GM23338 (cell line): ENCODE measurements at regions not wholly inside any gene's neighbourhood (a gene's known extent, or its start where the extent isn't known, plus 50 kb on each side); places are given as distances from the start of the nearest gene placed in this dataset.

Source experiments
- EZH2phosphoT487 ChIP-seq: fragments of 200-600 bp; sonication (generic); IDR thresholded peaks from one replicate; pipeline ENCODE4 v1.8.1; 2018; ENCODE audit warnings: antibody characterized with exemption; ENCODE audit not compliant: unreplicated experiment
- JUNB ChIP-seq: IDR thresholded peaks from one replicate; pipeline ENCODE4 v1.6.1; 2016; ENCODE audit warnings: antibody characterized with exemption; ENCODE audit not compliant: unreplicated experiment
- POLR2AphosphoS5 ChIP-seq: IDR thresholded peaks from 2 replicates; pipeline ENCODE4 v1.6.1; 2016; ENCODE audit warnings: antibody characterized with exemption, low read depth
- STAT1 ChIP-seq: IDR thresholded peaks from one replicate; pipeline ENCODE4 v1.6.1; 2016; ENCODE audit warnings: antibody characterized with exemption; ENCODE audit not compliant: unreplicated experiment
- ZNF114 ChIP-seq: fragments of 250-450 bp; sonication (Bioruptor Pico); IDR thresholded peaks from 2 replicates; pipeline ENCODE4 v1.5.0; 2020; ENCODE audit warnings: mild to moderate bottlenecking, moderate library complexity
- TF ChIP-seq, protein P1 (sequence below), 2 experiments: fragments of 200-600 bp in 1 of 2; sonication (generic) in 1 of 2; conservative IDR thresholded peaks; 2 replicates each; pipeline versions ENCODE4 v1.5.1 to v1.6.1; 2016 to 2017; ENCODE audit warnings: antibody characterized with exemption in 2 of 2, low read depth in 2 of 2, mild to moderate bottlenecking in 2 of 2, moderate library complexity in 1 of 2
- TF ChIP-seq, protein P2 (sequence below): IDR thresholded peaks from one replicate; pipeline ENCODE4 v1.6.1; 2018; ENCODE audit warnings: antibody characterized with exemption; ENCODE audit not compliant: unreplicated experiment

DNA sequence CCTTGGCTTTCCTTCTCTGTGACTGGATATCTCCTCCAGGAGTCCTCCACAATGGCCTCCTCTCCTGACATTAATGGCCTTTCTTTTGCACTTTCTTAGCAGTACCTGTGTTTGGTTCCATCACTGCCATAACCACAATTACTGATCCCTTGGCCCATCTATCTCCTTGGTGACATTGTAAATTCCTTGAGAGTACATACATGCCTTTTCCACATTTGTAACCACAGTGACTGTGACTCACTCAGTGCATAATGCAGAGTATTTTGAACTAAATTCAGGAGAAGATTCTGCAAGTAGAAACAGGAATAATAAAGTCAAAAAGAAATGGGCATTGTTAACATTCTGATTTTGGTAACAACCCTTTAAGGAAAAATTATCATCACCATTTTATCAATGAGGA, 197.2 kb upstream of the SOX4 start:
- no peak for TF ChIP-seq EZH2phosphoT487
- TF ChIP-seq, protein P1, sequence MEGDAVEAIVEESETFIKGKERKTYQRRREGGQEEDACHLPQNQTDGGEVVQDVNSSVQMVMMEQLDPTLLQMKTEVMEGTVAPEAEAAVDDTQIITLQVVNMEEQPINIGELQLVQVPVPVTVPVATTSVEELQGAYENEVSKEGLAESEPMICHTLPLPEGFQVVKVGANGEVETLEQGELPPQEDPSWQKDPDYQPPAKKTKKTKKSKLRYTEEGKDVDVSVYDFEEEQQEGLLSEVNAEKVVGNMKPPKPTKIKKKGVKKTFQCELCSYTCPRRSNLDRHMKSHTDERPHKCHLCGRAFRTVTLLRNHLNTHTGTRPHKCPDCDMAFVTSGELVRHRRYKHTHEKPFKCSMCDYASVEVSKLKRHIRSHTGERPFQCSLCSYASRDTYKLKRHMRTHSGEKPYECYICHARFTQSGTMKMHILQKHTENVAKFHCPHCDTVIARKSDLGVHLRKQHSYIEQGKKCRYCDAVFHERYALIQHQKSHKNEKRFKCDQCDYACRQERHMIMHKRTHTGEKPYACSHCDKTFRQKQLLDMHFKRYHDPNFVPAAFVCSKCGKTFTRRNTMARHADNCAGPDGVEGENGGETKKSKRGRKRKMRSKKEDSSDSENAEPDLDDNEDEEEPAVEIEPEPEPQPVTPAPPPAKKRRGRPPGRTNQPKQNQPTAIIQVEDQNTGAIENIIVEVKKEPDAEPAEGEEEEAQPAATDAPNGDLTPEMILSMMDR (conservative IDR thresholded peaks at IDR 0.05; ENCODE audit: low read depth in 2 of 2): no peak
- TF ChIP-seq POLR2AphosphoS5: no peak
- no peak for TF ChIP-seq ZNF114 (CRISPR knock-in tag)
- TF ChIP-seq STAT1: no peak
- TF ChIP-seq, protein P2, sequence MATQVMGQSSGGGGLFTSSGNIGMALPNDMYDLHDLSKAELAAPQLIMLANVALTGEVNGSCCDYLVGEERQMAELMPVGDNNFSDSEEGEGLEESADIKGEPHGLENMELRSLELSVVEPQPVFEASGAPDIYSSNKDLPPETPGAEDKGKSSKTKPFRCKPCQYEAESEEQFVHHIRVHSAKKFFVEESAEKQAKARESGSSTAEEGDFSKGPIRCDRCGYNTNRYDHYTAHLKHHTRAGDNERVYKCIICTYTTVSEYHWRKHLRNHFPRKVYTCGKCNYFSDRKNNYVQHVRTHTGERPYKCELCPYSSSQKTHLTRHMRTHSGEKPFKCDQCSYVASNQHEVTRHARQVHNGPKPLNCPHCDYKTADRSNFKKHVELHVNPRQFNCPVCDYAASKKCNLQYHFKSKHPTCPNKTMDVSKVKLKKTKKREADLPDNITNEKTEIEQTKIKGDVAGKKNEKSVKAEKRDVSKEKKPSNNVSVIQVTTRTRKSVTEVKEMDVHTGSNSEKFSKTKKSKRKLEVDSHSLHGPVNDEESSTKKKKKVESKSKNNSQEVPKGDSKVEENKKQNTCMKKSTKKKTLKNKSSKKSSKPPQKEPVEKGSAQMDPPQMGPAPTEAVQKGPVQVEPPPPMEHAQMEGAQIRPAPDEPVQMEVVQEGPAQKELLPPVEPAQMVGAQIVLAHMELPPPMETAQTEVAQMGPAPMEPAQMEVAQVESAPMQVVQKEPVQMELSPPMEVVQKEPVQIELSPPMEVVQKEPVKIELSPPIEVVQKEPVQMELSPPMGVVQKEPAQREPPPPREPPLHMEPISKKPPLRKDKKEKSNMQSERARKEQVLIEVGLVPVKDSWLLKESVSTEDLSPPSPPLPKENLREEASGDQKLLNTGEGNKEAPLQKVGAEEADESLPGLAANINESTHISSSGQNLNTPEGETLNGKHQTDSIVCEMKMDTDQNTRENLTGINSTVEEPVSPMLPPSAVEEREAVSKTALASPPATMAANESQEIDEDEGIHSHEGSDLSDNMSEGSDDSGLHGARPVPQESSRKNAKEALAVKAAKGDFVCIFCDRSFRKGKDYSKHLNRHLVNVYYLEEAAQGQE: no peak
- no peak for TF ChIP-seq JUNB
